HG03108 (cell line): ENCODE measurements at regions not wholly inside any gene's neighbourhood (a gene's known extent, or its start where the extent isn't known, plus 50 kb on each side); places are given as distances from the start of the nearest gene placed in this dataset.
"Not testable (repeated sequence)": the region's sequence is repeated elsewhere in the genome, so short reads cannot be mapped to it uniquely, and the experiment has no call there.

Source experiments
- ATAC-seq: cut with Tn5 transposase; IDR thresholded peaks from one replicate; pipeline ENCODE4 v1.9.1; 2021; ENCODE audit warnings: moderate library complexity; ENCODE audit not compliant: unreplicated experiment

- ATAC-seq, result no peak
Measured at GRCh38 chr5:1654786-1655495, 131.2 kb upstream of the LPCAT1 start.

- peak; percentile 72 for ATAC-seq
Measured at GRCh38 chr5:1653698-1654651, 130.2 kb upstream of the LPCAT1 start.

- peak; percentile 26 for ATAC-seq
Measured at GRCh38 chr5:1652873-1653697, 129.3 kb upstream of the LPCAT1 start.

- no peak for ATAC-seq
Measured at GRCh38 chr5:1651971-1652872, 128.5 kb upstream of the LPCAT1 start.

- ATAC-seq, result no peak
Measured at GRCh38 chr5:1651250-1651649, 127.5 kb upstream of the LPCAT1 start.

- no peak for ATAC-seq
Measured at GRCh38 chr5:1649554-1649953, 125.8 kb upstream of the LPCAT1 start.

GRCh38 chr5:1648806-1649205 is 125.0 kb upstream of the LPCAT1 start:
- no peak for ATAC-seq

- no peak for ATAC-seq
Measured at GRCh38 chr5:1647580-1647979, 123.8 kb upstream of the LPCAT1 start.

- no peak for ATAC-seq
Measured at GRCh38 chr5:1644810-1645571, 121.2 kb upstream of the LPCAT1 start.

- ATAC-seq, result not testable (repeated sequence)
Measured at GRCh38 chr5:1644393-1644809, 120.6 kb upstream of the LPCAT1 start.

GRCh38 chr5:1643651-1644392 is 120.1 kb upstream of the LPCAT1 start:
- no peak for ATAC-seq

GRCh38 chr5:1642621-1643061 is 118.9 kb upstream of the LPCAT1 start:
- no peak for ATAC-seq

- ATAC-seq, result no peak
Measured at GRCh38 chr5:1642221-1642620, 118.5 kb upstream of the LPCAT1 start.

GRCh38 chr5:1641560-1642166 is 117.9 kb upstream of the LPCAT1 start:
- peak; percentile 85 for ATAC-seq

GRCh38 chr5:1641041-1641440 is 117.3 kb upstream of the LPCAT1 start:
- ATAC-seq, result no peak

- ATAC-seq, result no peak
Measured at GRCh38 chr5:1640421-1640881, 116.7 kb upstream of the LPCAT1 start.

GRCh38 chr5:1639757-1640156 is 116.0 kb upstream of the LPCAT1 start:
- ATAC-seq, result no peak
